Neutrophil (primary cell): ENCODE measurements at regions not wholly inside any gene's neighbourhood (a gene's known extent, or its start where the extent isn't known, plus 50 kb on each side); places are given as distances from the start of the nearest gene placed in this dataset.

ENCODE experiments used
- H3K27ac ChIP-seq: fragments of 200-600 bp; sonication (generic); 2 replicates; pipeline ENCODE4 v1.5.1; 2016; ENCODE audit warnings: mild to moderate bottlenecking, moderate library complexity
- H3K27me3 ChIP-seq: fragments of 200-600 bp; sonication (generic); 2 replicates; pipeline ENCODE4 v1.6.0; 2016; ENCODE audit warnings: mild to moderate bottlenecking
- H3K36me3 ChIP-seq: fragments of 200-600 bp; sonication (generic); 2 replicates; pipeline ENCODE4 v1.5.1; 2017
- H3K4me1 ChIP-seq, 2 experiments: fragments of 200-600 bp in 1 of 2; sonication (generic) in 1 of 2; 1 replicate in 1 of 2; 2 replicates in 1 of 2; pipeline versions ENCODE4 v1.5.1 to v1.6.1; 2013 to 2016; ENCODE audit warnings: low read depth in 1 of 2, low read length in 1 of 2, mild to moderate bottlenecking in 1 of 2, moderate library complexity in 1 of 2; ENCODE audit not compliant: control insufficient read depth in 1 of 2, insufficient read depth in 1 of 2
- H3K4me3 ChIP-seq, 2 experiments: fragments of 200-600 bp in 1 of 2; sonication (generic) in 1 of 2; 1 replicate in 1 of 2; 2 replicates in 1 of 2; pipeline ENCODE4 v1.5.1; 2013 to 2016; ENCODE audit warnings: low read depth in 1 of 2, low read length in 1 of 2, mild to moderate bottlenecking in 1 of 2, moderate library complexity in 1 of 2
- H3K9me3 ChIP-seq: fragments of 200-600 bp; sonication (generic); 2 replicates; pipeline ENCODE4 v1.5.1; 2016
- CTCF ChIP-seq: fragments of 200-600 bp; sonication (generic); IDR thresholded peaks from 2 replicates; pipeline ENCODE4 v1.5.1; 2016; ENCODE audit warnings: antibody characterized with exemption

GRCh38 chr18:22547807-22548561, 130.3 kb upstream of the CTAGE1 start:
- Histone ChIP-seq H3K4me1 (peaks cover 0 to under 1% of the 10 kb centered on the region in 2 experiments), H3K4me3 (no peak overlapping the region), H3K9me3 (no peaks in the 10 kb centered on the region), H3K27ac (no peak overlapping the region), H3K27me3 (no peaks in the 10 kb centered on the region), H3K36me3 (no peaks in the 10 kb centered on the region)
- TF ChIP-seq CTCF: no peak

GRCh38 chr18:22549260-22549937, 131.7 kb upstream of the CTAGE1 start:
- Histone ChIP-seq H3K27me3 (no peaks in the 10 kb centered on the region), H3K9me3 (peaks cover 2% of the 10 kb centered on the region), H3K27ac (no peak overlapping the region), H3K4me1 (peaks cover 0 to 4% of the 10 kb centered on the region in 2 experiments), H3K4me3 (no peak overlapping the region), H3K36me3 (no peaks in the 10 kb centered on the region)
- no peak for TF ChIP-seq CTCF

DNA sequence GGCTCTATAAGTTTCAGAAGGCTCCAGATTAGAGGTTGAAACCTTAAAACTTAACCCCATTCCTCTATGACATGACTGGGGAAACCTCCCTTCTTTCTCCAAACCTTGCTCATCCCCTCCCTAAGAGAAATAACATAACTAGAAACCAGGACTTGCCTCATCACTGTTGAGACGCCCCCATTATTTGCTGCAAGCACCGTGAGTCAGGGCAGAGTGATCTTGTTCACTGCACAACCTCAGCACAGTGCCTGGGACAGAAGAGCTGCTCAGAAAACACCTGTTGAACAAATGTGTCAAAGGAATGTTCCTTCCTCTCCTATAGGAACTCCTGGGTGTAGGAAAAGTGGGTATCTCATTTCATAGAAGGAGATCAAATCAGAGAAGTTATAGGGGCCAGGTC, 132.7 kb upstream of the CTAGE1 start:
- Histone ChIP-seq H3K4me3 (no peak overlapping the region), H3K36me3 (no peaks in the 10 kb centered on the region), H3K27ac (no peak overlapping the region), H3K4me1 (peaks cover 0 to 4% of the 10 kb centered on the region in 2 experiments), H3K9me3 (peaks cover 2% of the 10 kb centered on the region), H3K27me3 (no peaks in the 10 kb centered on the region)
- no peak for TF ChIP-seq CTCF

GRCh38 chr18:22550861-22551260, 133.1 kb upstream of the CTAGE1 start:
- Histone ChIP-seq H3K27me3 (no peaks in the 10 kb centered on the region), H3K4me1 (peaks cover 0 to 4% of the 10 kb centered on the region in 2 experiments), H3K9me3 (peaks cover 2% of the 10 kb centered on the region), H3K36me3 (no peaks in the 10 kb centered on the region), H3K4me3 (no peak overlapping the region), H3K27ac (no peak overlapping the region)
- no peak for TF ChIP-seq CTCF

DNA sequence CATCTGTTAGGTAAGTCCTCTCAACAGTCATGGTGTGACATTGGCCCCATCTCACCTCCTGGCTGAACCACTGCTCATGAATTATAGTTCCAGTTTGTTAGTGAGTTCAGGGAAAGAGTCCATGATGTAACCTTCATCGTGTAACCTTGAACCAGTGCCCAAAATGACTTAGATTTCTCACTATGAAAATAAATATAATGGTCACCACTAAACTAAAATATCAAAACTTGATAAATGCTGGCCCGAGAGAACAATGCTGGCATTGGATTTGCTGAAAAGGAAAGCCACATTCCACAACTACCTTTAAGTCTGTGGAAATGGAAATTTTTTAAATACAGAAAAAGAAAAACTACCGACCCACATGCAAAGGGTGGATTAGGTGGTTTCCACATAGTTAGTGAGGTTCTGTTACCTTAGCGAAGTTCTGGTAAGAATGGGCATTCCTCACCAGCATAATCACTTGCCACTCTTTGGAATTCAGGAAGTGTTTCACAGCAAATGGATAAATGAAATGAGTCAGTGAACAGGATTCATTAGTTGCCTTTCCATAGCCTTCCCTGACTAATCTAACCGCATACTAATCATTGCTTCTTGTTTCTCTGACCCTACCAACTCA, 133.9 kb upstream of the CTAGE1 start:
- Histone ChIP-seq H3K9me3 (peaks cover 2% of the 10 kb centered on the region), H3K27ac (no peak overlapping the region), H3K4me3 (no peak overlapping the region), H3K36me3 (no peaks in the 10 kb centered on the region), H3K4me1 (peaks cover 0 to 4% of the 10 kb centered on the region in 2 experiments), H3K27me3 (peaks cover 6% of the 10 kb centered on the region)
- TF ChIP-seq CTCF: no peak
